ENCODE measurements at regions not wholly inside any gene's neighbourhood (a gene's known extent, or its start where the extent isn't known, plus 50 kb on each side); places are given as distances from the start of the nearest gene placed in this dataset.

- TF ChIP-seq MEF2D (tag; conservative IDR thresholded peaks at IDR 0.05; ENCODE audit: low read depth) = no peak
- peak; percentile 53; the same call in 1 of the 2 replicates for TF ChIP-seq SMARCC2 (IDR thresholded peaks at IDR 0.05; ENCODE audit: low read depth)
- peak; percentile 88 for TF ChIP-seq PML (IDR thresholded peaks at IDR 0.05; ENCODE audit: low read length)
- TF ChIP-seq EP300 (IDR thresholded peaks at IDR 0.05; ENCODE audit: low read length) = peak; percentile 75
- 0 out of 2 replicates have a peak, but pooled peaks have one; percentile 52 for TF ChIP-seq MECOM (CRISPR knock-in tag; IDR thresholded peaks at IDR 0.05)
- TF ChIP-seq L3MBTL2 (IDR thresholded peaks at IDR 0.05) = 0 out of 2 replicates have a peak, but pooled peaks have one; percentile 24
- TF ChIP-seq CTCF (IDR thresholded peaks at IDR 0.05 in 2 of 3, conservative IDR thresholded peaks at IDR 0.05 in 1 of 3; ENCODE audit: insufficient read depth in 2 of 3, low read depth in 1 of 3, low read length in 3 of 3) = no peak
- TF ChIP-seq JUND (IDR thresholded peaks at IDR 0.05; ENCODE audit: borderline replicate concordance, low read depth, low read length) = peak; percentile 31; the same call in 1 of the 2 replicates
- peak; percentile 52; the same call in 1 of the 3 replicates for TF ChIP-seq JUND (tag; IDR thresholded peaks at IDR 0.05; ENCODE audit: borderline replicate concordance, low read depth, low read length)
- TF ChIP-seq ZNF134 (CRISPR knock-in tag; conservative IDR thresholded peaks at IDR 0.05) = no peak
- TF ChIP-seq ZNF639 (CRISPR knock-in tag; conservative IDR thresholded peaks at IDR 0.05 in 1 of 2, IDR thresholded peaks at IDR 0.05 in 1 of 2) = peak in 1 of 2 experiments; percentile 36; a peak in 1 of 4 replicates
- TF ChIP-seq HNRNPUL1 (IDR thresholded peaks at IDR 0.05; ENCODE audit: low read length) = no peak
- peak; percentile 61; the same call in 1 of the 2 replicates for TF ChIP-seq STAT5A (IDR thresholded peaks at IDR 0.05; ENCODE audit: borderline replicate concordance, low read length)
- peak; percentile 82 for TF ChIP-seq CBFA2T2 (conservative IDR thresholded peaks at IDR 0.05)
Observed at GRCh38 chr7:91633013-91633441, 247.5 kb downstream of the MTERF1 start (continued).
